ENCODE measurements at regions not wholly inside any gene's neighbourhood (a gene's known extent, or its start where the extent isn't known, plus 50 kb on each side); places are given as distances from the start of the nearest gene placed in this dataset.
"Not testable (repeated sequence)": the region's sequence is repeated elsewhere in the genome, so short reads cannot be mapped to it uniquely, and the experiment has no call there.

DNA sequence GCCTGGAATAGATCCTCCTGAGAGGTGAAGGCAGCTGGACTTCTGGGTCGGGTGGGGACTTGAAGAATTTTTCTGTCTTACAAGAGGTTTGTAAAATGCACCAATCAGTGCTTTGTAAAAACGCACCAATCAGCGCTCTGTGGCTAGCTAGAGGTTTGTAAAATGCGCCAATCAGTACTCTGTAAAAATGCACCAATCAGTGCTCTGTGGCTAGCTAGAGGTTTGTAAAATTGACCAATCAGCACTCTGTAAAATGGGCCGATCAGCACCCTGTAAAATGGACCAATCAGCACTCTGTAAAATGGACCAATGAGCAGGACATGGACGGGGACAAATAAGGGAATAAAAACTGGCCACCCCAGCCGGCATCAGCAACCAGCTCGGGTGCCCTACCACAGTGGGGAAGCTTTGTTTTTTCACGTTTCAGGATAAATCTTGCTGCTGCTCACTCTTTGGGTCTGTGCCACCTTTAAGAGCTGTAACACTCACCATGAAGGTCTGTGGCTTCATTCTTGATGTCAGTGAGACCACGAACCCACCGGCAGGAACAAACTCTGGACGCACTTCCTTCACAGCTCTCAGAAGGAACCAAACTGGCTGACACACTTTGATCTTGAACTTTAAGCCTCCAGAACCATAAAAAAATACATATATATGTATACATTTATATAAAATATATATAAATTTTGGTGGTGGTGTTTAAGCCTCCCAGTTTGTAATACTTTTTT lies 197.8 kb upstream of the SLCO3A1 start:
- in situ Hi-C loops (cut with MboI; ENCODE audit: low sequenced_read_pairs): not testable (repeated sequence)

DNA sequence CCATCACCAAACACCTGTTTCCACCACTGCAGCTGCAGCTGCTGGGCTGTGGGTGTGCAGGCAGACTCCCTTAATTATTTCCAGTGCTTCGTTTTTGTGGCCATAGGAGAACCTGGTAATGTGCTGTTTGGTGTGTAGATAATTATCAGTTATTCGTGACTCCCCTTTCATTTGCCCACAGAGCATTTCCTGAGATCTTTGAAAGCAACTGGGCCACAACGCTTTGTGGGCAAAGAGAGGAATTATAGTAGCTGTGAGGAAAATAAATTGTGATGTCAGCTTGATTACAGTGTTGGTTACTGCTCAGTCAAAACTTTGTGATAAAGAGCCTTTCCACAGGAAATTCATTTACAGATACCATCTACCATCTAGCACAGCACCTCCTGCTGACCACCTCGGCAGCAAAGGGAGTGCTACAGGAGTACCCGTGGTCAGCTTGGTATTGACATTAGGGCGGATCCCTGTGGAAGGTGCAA lies 193.3 kb upstream of the SLCO3A1 start:
- in situ Hi-C loops (cut with MboI; ENCODE audit: low sequenced_read_pairs): no loop called here

DNA sequence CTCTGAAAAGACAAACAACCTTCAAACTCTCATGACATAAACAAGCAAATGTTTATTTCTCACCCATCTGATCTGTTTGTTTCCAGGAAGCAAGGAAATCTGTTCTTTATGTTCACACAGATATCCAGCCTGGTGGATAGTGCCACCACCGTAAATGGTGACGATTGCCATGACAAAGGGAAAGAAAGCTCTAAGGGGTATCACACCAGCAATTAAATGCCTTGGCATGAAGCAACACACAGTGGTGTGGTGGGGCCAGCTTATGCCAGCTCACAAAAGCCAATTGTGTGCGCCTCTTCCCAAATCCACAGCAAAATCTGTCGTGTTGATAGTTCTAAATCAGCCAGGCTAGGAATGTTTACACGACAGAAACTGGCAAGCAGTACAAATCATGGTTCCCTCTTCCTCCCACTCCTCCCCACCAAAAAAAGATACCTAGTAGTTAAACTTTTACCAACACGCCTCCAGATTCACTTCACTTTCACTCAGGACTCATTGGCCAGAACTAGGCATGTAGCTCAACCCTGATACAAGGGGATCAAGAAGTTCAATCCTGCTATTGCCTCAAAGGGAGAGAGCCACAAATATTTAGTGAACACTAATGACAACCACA lies 189.2 kb upstream of the SLCO3A1 start:
- in situ Hi-C loops (cut with MboI; ENCODE audit: low sequenced_read_pairs): no loop called here

DNA sequence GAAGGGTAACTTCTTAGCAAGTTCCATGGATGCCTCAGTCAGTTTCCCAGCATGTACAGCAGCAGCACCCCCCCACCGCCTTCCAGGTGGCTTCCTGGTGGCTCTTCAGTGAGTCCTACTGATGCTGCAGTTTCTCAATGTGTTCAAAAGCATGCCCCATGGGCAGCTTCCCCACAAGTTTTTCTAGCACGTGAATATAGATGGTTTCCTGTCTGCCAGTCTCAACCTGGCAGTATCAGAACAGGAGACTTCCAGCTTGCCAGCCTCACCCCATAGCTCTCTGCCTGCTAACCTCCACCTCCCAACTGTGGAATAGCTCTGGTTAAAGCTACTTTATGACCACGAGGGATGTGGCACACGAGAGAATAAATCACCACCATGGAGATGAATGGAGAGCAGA lies 188.3 kb upstream of the SLCO3A1 start:
- in situ Hi-C loops (cut with MboI; ENCODE audit: low sequenced_read_pairs): no loop called here

DNA sequence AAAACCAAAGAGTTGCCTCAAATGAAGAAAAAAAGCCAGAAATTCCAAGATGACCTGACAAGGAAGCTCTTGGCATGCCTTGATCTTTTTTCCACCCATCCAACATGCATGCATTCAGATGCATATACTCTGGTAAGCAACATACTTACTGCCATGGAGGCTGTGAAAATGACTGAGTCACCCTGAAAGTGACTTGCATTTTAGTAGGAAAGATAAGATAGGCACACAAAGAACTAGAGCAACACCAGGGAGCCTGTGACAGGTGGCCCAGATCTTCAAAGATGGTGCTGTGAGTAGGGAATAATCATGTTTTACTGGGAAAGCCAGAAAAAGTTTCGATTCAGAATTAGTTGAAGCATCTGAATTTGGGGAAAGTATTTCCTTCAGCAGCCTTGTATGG lies 185.1 kb upstream of the SLCO3A1 start:
- in situ Hi-C loops (cut with MboI; ENCODE audit: low sequenced_read_pairs): no loop called here

DNA sequence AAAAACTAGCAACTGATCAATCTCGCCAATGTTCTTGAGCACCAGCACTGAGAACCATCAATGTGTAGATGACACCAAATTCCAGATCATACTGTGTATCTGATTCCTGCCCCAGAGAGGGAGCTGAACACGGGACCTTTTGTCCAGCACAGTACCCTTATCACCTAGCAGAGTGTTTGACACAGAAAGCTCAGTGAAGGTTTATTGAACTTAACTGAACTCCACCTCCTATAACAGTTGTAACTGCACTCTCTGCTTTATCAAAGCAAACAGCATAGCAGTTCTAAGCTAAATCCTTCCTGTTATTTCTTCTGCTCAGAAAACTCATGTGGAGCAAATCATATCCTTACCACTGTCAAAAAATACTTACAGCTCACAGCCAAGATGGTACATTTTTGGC lies 183.4 kb upstream of the SLCO3A1 start:
- in situ Hi-C loops (cut with MboI; ENCODE audit: low sequenced_read_pairs): no loop called here

DNA sequence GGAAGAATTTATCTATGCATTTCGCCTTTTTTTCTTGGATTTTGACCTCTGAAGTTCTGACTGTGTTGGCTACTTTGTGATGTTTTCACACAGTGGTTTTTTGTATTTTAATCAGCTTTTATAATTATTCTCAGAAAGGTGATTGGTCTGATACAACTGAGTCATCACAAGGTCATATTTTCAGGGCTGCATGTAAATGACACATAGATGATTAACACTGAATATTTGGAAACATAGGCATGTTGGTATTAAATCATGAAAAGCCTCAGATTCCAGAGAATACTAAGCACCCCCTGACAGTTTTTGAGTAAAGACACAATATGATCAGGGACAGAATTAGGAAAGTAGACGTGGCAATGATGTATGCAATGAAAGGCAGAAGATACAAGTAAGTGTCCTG lies 175.5 kb upstream of the SLCO3A1 start:
- in situ Hi-C loops (cut with MboI; ENCODE audit: low sequenced_read_pairs): no loop called here

DNA sequence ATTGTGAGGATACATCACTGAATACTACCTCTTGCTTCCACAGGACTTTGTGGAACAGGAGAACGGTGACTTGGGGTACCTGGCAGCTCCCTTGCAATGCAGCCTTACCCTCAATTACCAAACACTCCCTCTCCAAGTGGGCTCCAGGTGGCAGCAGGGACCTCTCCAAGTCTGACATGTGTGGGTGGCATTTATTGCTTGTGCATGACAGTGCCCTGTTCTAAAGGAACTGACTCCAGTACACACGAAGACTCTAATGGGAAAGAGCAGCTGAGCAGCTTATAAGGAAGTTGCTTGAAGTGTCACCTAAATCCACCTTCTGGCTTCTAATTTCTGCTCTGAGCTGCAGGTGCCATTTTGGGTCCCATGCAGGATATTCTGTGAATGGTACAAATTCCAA lies 174.1 kb upstream of the SLCO3A1 start:
- in situ Hi-C loops (cut with MboI; ENCODE audit: low sequenced_read_pairs): no loop called here

DNA sequence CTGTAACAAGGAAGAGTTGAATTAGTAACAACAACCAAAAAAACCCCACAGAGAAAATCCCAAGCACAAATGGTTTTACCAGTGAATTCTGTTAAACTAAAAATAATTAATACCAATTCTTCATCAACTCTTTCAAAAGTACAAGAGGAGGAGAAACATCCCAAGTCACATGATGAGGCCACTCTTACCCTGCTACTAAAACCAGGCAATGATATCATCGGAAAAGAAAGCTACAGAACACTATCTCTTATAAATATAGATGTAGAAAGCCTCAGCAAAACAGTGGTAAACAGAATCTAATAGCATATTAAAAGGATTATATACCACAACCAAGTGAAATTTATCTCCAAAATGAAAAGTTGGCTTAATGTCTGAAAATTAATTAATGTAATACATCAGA lies 168.1 kb upstream of the SLCO3A1 start:
- in situ Hi-C loops (cut with MboI; ENCODE audit: low sequenced_read_pairs): no loop called here

DNA sequence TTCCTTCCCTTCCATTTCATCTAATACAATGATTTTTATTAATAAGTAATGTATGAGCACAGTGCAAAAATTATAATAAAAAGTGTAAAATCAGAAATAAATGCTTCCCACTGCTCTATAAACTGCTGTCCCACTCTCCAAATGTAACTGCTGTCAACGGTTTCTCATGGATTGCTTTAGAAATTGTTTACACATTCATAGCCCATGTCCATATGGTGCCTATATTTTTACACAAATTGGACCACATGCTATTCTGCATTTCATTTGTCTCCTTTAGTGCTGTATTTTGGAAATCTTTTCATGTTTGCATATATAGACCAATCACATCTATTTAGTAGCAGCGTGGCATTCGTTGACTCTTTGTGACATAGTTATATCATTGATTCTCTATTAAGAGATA lies 164.7 kb upstream of the SLCO3A1 start:
- in situ Hi-C loops (cut with MboI; ENCODE audit: low sequenced_read_pairs): no loop called here

DNA sequence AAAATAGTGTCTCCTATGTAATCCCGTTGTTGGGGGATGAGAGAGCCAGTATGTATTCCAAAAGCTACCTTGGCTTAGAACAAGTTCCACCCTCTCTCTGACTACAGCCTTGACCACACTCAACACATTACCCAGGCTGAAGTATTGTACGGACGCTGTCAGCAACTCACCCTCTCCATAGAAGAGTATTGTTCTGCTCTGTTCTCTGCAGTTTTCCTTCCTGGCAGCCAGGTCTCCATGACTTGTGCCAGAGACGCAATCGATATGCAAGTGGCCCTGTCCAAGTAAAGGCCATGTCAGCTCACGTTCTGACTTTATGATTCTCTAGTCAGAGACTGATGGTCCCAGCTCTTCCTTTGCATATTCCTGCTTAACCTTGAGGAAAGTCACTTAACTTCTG lies 164.1 kb upstream of the SLCO3A1 start:
- in situ Hi-C loops (cut with MboI; ENCODE audit: low sequenced_read_pairs): no loop called here

DNA sequence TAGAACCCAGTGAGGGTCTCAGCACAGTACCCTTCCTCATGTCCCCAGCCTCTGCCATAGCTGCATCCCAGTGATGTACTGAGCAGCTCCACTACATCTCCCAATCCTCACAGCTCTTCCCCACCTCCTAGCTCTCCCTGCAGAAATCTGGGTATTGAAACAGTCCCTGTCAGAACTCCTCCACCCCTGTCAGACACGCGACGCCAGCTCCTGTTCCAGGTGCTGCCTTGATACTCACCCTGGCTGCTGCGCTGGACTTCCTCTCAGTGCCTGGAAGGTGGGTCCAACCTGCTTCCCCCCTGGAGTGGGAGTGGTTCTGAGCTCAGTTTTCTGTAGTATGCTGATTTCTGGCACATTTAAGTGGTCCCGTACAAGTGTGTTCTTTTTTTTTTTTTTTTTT lies 160.9 kb upstream of the SLCO3A1 start:
- in situ Hi-C loops (cut with MboI; ENCODE audit: low sequenced_read_pairs): no loop called here

DNA sequence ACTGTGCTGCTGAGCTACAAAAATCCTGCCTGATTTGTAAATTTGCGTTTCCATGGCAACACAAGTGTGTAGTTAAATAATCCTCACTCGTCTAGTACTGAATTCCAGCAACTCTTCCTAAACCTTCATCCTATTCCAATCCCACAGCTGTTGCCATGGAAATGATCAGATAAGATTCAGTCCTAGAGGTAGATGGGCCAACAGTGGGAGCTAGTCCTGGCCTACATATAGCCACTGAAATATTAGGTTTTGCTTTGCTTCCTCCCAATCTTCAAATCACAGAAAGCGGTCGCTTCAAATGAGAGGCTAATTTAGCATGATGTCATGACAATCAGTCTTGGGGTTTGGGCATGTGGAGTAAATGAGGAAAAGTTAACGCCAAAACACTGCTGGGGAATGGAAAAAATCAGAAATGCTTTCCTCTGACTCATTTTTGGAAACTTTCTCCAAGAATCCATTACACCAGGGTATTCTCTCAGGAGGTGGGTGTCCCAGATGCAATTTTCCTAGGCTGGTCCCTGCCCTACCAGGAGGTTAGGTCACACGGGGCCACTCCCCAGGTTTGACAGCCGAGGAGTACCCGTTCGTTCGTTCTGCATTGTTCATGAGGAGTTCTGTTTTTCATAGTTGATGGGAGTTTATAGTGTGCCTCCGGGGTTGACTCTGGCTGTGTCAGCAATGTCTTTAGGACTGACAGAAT lies 159.2 kb upstream of the SLCO3A1 start:
- in situ Hi-C loops (cut with MboI; ENCODE audit: low sequenced_read_pairs): no loop called here

DNA sequence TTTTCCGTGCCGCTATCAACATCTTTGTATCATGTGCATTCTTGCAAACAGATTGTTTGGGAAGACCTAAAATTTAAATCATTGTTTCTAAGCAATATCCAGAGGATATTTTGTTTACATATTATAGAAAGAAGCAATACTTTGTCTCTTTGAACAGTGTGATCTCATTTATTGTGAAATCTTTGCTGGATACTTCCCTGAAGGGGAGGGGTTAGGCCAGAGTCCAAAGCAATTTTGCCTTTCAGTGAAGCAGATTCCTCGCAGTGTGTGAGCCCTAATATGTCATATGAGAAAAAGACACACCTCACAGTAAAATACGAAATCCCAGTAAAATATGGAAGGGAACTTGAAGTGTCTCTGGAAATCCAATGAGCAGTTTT lies 158.7 kb upstream of the SLCO3A1 start:
- in situ Hi-C loops (cut with MboI; ENCODE audit: low sequenced_read_pairs): no loop called here

DNA sequence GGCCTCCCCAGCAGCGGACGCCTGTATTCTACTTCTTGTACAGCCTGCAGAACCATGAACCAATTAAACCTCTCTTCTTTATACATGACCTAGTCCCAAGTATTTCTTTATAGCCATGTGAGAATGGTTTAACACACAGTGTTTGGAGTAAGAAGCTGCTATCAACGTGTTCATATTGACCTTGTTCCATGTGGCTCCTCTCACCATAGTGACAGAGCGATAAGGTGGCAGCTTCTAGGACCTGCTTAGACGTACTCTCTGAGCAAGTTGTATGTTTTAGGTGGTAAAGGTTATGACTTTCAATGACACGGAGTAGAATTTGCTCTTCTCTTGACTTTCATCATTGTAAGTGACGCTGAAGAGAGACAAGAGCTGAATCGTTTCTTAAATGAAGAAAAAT lies 157.7 kb upstream of the SLCO3A1 start:
- in situ Hi-C loops (cut with MboI; ENCODE audit: low sequenced_read_pairs): no loop called here

DNA sequence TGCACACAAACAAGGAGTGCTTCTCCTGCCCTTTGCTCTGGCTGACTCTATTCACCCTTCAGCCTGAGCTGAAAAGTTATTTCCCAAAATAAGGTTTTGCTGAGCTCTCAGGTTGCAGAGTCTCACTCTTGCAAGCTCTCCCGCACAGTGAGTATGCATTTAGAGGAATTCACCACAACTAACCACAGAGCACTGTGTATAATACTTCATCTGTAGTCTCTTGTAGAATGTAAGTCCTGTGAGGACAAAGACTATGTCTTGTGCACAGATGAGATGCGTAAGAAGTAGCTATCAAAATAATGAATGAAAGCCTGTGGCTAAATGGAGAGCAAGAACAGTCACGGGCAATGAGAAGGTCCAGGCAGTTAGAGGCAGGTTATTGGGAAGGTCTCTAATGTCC lies 156.5 kb upstream of the SLCO3A1 start:
- in situ Hi-C loops (cut with MboI; ENCODE audit: low sequenced_read_pairs): no loop called here

DNA sequence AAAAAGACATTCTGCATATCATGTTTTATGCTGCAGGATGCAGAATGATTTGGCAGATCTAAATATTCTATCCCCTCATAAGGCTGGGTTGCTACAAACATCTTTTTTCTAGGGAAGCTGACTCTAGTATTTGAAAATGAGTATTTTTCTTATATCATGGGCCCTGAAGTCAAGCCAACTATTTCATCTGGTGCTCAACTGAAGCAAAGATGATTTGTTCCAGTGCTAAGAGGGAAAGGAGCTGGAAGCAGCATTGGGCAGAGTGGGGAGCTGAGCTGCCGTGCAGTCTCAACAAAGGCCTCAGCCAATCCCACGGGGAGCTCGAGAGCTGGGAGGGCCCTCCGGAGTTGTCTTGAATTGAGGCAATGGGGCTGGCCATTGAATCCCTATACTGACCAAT lies 155.3 kb upstream of the SLCO3A1 start:
- in situ Hi-C loops (cut with MboI; ENCODE audit: low sequenced_read_pairs): no loop called here

DNA sequence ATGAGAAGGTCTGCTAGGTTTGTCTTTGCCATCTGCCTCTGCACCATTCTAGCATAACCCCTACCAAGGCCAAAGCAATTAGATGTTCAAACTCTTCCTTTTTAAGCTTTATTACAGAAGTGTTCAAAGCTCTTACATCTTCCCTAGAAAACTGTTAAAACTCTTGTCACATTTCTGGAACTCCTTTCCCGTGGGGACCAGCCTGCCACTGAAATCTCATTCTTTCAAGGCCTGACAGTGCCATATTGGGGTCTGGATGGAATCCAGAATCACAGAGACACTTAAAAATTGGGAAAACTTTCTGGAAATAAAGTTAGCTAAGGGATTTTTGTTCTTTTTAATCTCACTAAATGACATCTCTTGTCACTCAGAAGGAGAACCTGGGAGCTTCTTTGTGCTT lies 153.8 kb upstream of the SLCO3A1 start:
- in situ Hi-C loops (cut with MboI; ENCODE audit: low sequenced_read_pairs): loop anchor here (25.0 kb wide), 2 partner anchors 387 to 388 kb away; no protein-coding TSS in a partner anchor

DNA sequence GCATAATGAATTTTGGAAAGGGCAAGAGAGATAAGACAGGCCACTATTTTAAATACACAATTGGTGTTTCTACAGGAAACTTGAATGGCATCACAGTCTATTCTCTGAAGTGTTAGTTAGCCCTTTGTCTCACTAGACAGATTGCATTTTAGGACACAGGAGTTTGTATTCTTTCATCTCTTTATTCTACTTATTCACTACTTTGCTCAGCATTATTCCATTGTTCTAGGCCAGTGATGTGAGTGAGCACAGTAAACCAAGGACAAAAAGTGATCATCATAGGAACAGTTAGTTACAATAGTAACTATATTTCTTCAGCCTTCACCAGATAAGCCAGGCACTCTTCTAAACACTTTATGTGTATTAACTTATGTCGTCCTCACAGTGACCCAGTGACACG lies 150.2 kb upstream of the SLCO3A1 start:
- in situ Hi-C loops (cut with MboI; ENCODE audit: low sequenced_read_pairs): loop anchor here (25.0 kb wide), 2 partner anchors 384 to 391 kb away; no protein-coding TSS in a partner anchor

DNA sequence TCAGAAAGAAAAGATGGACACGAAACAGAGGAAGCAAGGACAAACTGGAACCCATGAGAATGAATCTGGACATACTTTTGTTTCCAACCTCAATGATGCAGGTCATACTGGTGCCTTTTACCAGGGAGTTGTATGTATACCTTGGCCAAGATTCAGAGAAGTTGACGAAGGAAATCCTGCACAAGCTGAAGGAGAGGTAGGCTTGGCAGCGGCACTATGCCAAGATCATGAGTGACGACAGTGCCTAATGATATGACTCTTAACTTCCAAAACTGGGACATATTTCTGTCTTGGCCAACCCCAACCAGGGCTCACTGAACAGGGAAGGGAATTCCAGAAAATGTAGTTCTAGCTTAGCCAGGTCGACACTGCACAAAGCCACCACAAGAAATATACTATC lies 149.2 kb upstream of the SLCO3A1 start:
- in situ Hi-C loops (cut with MboI; ENCODE audit: low sequenced_read_pairs): loop anchor here (25.0 kb wide), 2 partner anchors 383 to 392 kb away; no protein-coding TSS in a partner anchor

DNA sequence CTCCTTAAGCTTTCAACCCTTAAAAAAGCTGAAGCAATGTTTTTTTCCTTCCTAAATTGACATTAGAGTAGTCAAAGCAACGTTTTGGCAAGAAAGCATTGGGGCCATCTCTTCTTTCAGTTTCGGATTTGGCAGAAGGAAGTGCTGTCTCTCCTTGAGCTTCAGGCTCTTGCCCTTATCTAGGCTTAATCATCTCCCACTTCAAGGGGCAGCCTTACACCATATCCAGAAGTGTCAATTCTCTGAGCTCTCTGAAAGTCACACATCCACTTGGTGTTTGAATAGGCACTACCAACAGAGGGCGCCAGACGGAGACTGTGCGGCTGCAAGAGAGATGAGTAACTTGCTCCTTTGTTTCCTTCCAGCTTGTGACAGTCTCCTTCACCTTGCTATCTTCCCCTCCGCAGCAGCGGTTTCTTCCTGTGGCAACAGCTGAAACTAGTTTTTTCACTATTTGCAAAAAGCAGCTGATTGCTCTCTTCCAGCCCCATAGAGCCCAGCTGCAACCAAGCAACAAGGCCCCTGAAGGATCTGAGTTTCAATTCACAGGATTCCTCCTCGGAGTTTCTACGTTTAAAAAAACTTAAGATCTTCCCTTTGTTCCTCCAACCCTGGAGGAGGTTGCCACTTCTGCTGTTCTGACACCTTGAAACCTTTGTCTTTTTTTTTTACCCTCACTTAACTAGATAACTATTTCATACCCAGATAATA lies 147.0 kb upstream of the SLCO3A1 start:
- in situ Hi-C loops (cut with MboI; ENCODE audit: low sequenced_read_pairs): loop anchor here (25.0 kb wide), 2 partner anchors 381 to 394 kb away; no protein-coding TSS in a partner anchor

Data from HL-60/S4 treated with retinoic acid at 250 ng/mL for 4 days and 3 days (cell line).